ENCODE measurements at regions not wholly inside any gene's neighbourhood (a gene's known extent, or its start where the extent isn't known, plus 50 kb on each side); places are given as distances from the start of the nearest gene placed in this dataset.

DNA sequence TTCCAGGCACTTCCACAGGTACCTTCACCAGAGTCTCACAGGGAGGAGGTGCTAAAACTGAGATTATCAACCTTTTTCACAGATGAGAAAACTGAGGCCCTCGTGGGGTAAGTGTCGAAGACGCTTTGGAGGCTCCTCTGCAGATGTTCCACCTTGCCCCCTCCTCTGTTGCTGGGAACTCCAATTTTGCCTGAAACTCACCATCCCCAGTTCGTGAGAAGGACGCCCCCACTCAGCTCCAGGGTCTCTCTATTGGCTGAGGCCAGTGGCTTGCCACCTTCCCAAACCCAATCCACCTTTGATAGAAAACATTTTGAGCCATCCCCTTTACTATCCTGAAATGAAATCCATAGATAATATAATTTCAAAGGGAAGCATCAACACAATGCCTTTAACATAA, 109.1 kb downstream of the CYP26B1 start:
- CTCF ChIA-PET = no interaction called here

DNA sequence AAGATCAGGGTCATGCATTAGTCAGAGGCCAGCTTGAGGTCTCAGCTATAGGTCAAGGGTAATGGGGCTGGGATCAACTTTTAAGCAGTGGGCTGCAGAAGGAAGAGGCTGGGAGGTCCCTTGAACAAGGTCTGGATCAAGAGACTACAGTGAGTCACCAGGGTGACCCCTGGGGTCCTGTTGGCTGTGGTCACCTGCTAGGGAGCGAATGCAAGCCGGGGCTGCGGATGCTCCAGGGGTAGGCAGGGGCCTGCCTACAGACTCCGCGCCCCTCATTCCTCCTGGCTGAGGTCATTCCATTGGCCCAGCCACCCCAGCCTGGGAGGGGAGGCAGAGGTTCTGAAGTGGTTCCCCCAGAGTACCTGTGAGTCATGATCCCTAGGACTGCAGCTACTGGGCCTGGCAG, 110.4 kb downstream of the CYP26B1 start:
- no peaks in the 10 kb centered on the region for H3K4me1 ChIP-seq (ENCODE audit: control insufficient read depth in 1 of 2, insufficient read depth in 2 of 2, low read depth in 1 of 2, low read length in 1 of 2)
- no peak overlapping the region for H3K4me3 ChIP-seq (ENCODE audit: low read depth in 2 of 2, low read length in 1 of 2)
- CTCF ChIA-PET = interaction anchor here (1.4 kb wide), 1 partner anchor 100 kb away, joined by 5 read pairs; no protein-coding TSS in a partner anchor
- no peak for DNase-seq
- H2AFZ ChIP-seq (ENCODE audit: low read depth) = no peak overlapping the region
- H4K20me1 ChIP-seq (ENCODE audit: insufficient read depth) = no peaks in the 10 kb centered on the region
- POLR2A ChIA-PET = no interaction called here
- TF ChIP-seq RXRA (IDR thresholded peaks at IDR 0.05; ENCODE audit: borderline replicate concordance, low read depth) (no peak), FOSL2 (IDR thresholded peaks at IDR 0.05; ENCODE audit: borderline replicate concordance, low read depth) (no peak), NFIC (IDR thresholded peaks at IDR 0.05; ENCODE audit: borderline replicate concordance) (no peak), YY1 (IDR thresholded peaks at IDR 0.05; ENCODE audit: low read depth) (no peak), RFX5 (IDR thresholded peaks at IDR 0.05; ENCODE audit: low read length) (no peak), TEAD4 (IDR thresholded peaks at IDR 0.05; ENCODE audit: borderline replicate concordance, insufficient read depth) (no peak), TAF1 (IDR thresholded peaks at IDR 0.05; ENCODE audit: borderline replicate concordance, low read depth, low read length) (no peak), POLR2AphosphoS5 (IDR thresholded peaks at IDR 0.05; ENCODE audit: low read depth, low read length) (no peak), MEF2A (IDR thresholded peaks at IDR 0.05; ENCODE audit: borderline replicate concordance, low read depth) (no peak), TCF12 (IDR thresholded peaks at IDR 0.05) (no peak), EZH2phosphoT487 (IDR thresholded peaks at IDR 0.05; ENCODE audit: borderline replicate concordance, low read depth) (no peak)
- H3K9me2 ChIP-seq = no peaks in the 10 kb centered on the region
- peaks cover 9% of the 10 kb centered on the region; the same call in 1 of the 2 replicates for H3K27me3 ChIP-seq (ENCODE audit: insufficient read depth)
- WGBS (ENCODE audit: low lambda C conversion rate) = 68% methylated on average over 5 of the region's 5 CpGs
- no peak overlapping the region for H3K27ac ChIP-seq (ENCODE audit: low read depth in 2 of 2, low read length in 1 of 2)
- H3F3A ChIP-seq (replicated peaks; ENCODE audit: insufficient read depth) = no peaks in the 10 kb centered on the region
- H3K79me2 ChIP-seq (ENCODE audit: insufficient read depth) = no peaks in the 10 kb centered on the region
- H3K36me3 ChIP-seq (replicated peaks in 1 of 2; ENCODE audit: control insufficient read depth in 1 of 2, insufficient read depth in 2 of 2, low read length in 1 of 2) = no peaks in the 10 kb centered on the region
- no peaks in the 10 kb centered on the region for H3K9me3 ChIP-seq
- H3K4me2 ChIP-seq = no peak overlapping the region
- H3K9ac ChIP-seq = no peak overlapping the region

More for the DNA sequence above, 109.1 kb downstream of the CYP26B1 start:
- H3K4me3 ChIP-seq (ENCODE audit: low read depth in 2 of 2, low read length in 1 of 2) = no peak overlapping the region
- peaks cover 8% of the 10 kb centered on the region; the same call in 1 of the 2 replicates for H3K27me3 ChIP-seq (ENCODE audit: insufficient read depth)
- no peak overlapping the region for H2AFZ ChIP-seq (ENCODE audit: low read depth)
- no peaks in the 10 kb centered on the region for H3K36me3 ChIP-seq (replicated peaks in 1 of 2; ENCODE audit: control insufficient read depth in 1 of 2, insufficient read depth in 2 of 2, low read length in 1 of 2)
- no peak for TF ChIP-seq EP300 (IDR thresholded peaks at IDR 0.05; ENCODE audit: borderline replicate concordance in 1 of 2, low read depth in 1 of 2, low read length in 1 of 2)
- H3K79me2 ChIP-seq (ENCODE audit: insufficient read depth) = no peaks in the 10 kb centered on the region
- H3K9ac ChIP-seq = no peak overlapping the region
- H4K20me1 ChIP-seq (ENCODE audit: insufficient read depth) = no peaks in the 10 kb centered on the region
- DNase-seq = no peak
- H3K9me3 ChIP-seq = no peaks in the 10 kb centered on the region
- H3K4me2 ChIP-seq = no peak overlapping the region
- H3K4me1 ChIP-seq (ENCODE audit: control insufficient read depth in 1 of 2, insufficient read depth in 2 of 2, low read depth in 1 of 2, low read length in 1 of 2) = no peaks in the 10 kb centered on the region
- 21% methylated on average over 5 of the region's 5 CpGs for WGBS (ENCODE audit: low lambda C conversion rate)
- H3F3A ChIP-seq (replicated peaks; ENCODE audit: insufficient read depth) = no peaks in the 10 kb centered on the region
- POLR2A ChIA-PET = no interaction called here
- H3K27ac ChIP-seq (ENCODE audit: low read depth in 2 of 2, low read length in 1 of 2) = no peak overlapping the region
- no peaks in the 10 kb centered on the region for H3K9me2 ChIP-seq

DNA sequence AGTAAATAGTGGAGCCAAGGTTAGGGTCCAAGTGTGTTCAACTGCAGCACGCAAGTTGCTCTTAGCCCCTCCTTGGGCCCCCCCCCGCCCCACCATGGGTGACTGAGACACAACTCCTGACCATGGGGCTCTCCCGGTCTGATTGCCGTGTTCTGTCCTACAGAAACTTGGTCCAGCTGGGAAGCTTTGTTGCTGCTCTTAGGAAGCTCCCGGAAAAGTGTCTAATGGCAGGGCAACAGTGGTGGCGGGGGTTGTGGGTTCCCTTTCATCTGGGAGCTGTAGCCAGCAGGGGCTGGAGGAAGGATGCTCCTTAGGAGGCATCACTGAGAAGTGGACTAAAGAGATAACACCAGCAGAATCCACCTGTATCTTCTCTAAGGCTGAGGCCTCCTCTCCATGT, 111.1 kb downstream of the CYP26B1 start:
- no peak for DNase-seq
- 57% methylated on average over 6 of the region's 6 CpGs for WGBS (ENCODE audit: low lambda C conversion rate)
- no peaks in the 10 kb centered on the region for H4K20me1 ChIP-seq (ENCODE audit: insufficient read depth)
- H2AFZ ChIP-seq (ENCODE audit: low read depth) = no peak overlapping the region
- no peak overlapping the region for H3K9ac ChIP-seq
- H3K9me3 ChIP-seq = no peaks in the 10 kb centered on the region
- no peaks in the 10 kb centered on the region for H3K4me1 ChIP-seq (ENCODE audit: control insufficient read depth in 1 of 2, insufficient read depth in 2 of 2, low read depth in 1 of 2, low read length in 1 of 2)
- ChIA-PET POLR2A (no interaction called here), CTCF (interaction anchor here (1.0 to 1.4 kb wide), 2 partner anchors 101 to 569 kb away, joined by 3 to 5 read pairs; no protein-coding TSS in a partner anchor)
- no peaks in the 10 kb centered on the region for H3F3A ChIP-seq (replicated peaks; ENCODE audit: insufficient read depth)
- H3K9me2 ChIP-seq = no peaks in the 10 kb centered on the region
- TF ChIP-seq FOXM1 (IDR thresholded peaks at IDR 0.05; ENCODE audit: low read depth) (no peak), SIN3A (IDR thresholded peaks at IDR 0.05; ENCODE audit: borderline replicate concordance, low read depth, low read length) (no peak), JUND (IDR thresholded peaks at IDR 0.05) (no peak), EP300 (IDR thresholded peaks at IDR 0.05; ENCODE audit: borderline replicate concordance in 1 of 2, low read depth in 1 of 2, low read length in 1 of 2) (no peak), NFIC (IDR thresholded peaks at IDR 0.05; ENCODE audit: borderline replicate concordance) (no peak), TEAD4 (IDR thresholded peaks at IDR 0.05; ENCODE audit: borderline replicate concordance, insufficient read depth) (no peak), NRF1 (IDR thresholded peaks at IDR 0.05; ENCODE audit: low read depth, low read length) (no peak), MEF2A (IDR thresholded peaks at IDR 0.05; ENCODE audit: borderline replicate concordance, low read depth) (no peak), ELF1 (IDR thresholded peaks at IDR 0.05) (no peak), EZH2phosphoT487 (IDR thresholded peaks at IDR 0.05; ENCODE audit: borderline replicate concordance, low read depth) (no peak), RXRA (IDR thresholded peaks at IDR 0.05; ENCODE audit: borderline replicate concordance, low read depth) (no peak)
- TF ChIP-seq, protein P1, sequence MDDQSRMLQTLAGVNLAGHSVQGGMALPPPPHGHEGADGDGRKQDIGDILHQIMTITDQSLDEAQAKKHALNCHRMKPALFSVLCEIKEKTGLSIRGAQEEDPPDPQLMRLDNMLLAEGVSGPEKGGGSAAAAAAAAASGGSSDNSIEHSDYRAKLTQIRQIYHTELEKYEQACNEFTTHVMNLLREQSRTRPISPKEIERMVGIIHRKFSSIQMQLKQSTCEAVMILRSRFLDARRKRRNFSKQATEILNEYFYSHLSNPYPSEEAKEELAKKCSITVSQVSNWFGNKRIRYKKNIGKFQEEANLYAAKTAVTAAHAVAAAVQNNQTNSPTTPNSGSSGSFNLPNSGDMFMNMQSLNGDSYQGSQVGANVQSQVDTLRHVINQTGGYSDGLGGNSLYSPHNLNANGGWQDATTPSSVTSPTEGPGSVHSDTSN (IDR thresholded peaks at IDR 0.05) = no peak
- TF ChIP-seq, protein P2, sequence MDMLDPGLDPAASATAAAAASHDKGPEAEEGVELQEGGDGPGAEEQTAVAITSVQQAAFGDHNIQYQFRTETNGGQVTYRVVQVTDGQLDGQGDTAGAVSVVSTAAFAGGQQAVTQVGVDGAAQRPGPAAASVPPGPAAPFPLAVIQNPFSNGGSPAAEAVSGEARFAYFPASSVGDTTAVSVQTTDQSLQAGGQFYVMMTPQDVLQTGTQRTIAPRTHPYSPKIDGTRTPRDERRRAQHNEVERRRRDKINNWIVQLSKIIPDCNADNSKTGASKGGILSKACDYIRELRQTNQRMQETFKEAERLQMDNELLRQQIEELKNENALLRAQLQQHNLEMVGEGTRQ (IDR thresholded peaks at IDR 0.05; ENCODE audit: borderline replicate concordance, low read depth, low read length) = no peak
- no peaks in the 10 kb centered on the region for H3K36me3 ChIP-seq (replicated peaks in 1 of 2; ENCODE audit: control insufficient read depth in 1 of 2, insufficient read depth in 2 of 2, low read length in 1 of 2)
- no peak overlapping the region for H3K4me2 ChIP-seq
- H3K79me2 ChIP-seq (ENCODE audit: insufficient read depth) = no peaks in the 10 kb centered on the region
- no peak overlapping the region for H3K4me3 ChIP-seq (ENCODE audit: low read depth in 2 of 2, low read length in 1 of 2)
- H3K27ac ChIP-seq (ENCODE audit: low read depth in 2 of 2, low read length in 1 of 2) = no peak overlapping the region
- peaks cover 9% of the 10 kb centered on the region; the same call in 1 of the 2 replicates for H3K27me3 ChIP-seq (ENCODE audit: insufficient read depth)

Measured in SK-N-SH (cell line).